ENCODE measurements at regions not wholly inside any gene's neighbourhood (a gene's known extent, or its start where the extent isn't known, plus 50 kb on each side); places are given as distances from the start of the nearest gene placed in this dataset.
A peak's percentile ranks its signal among the peaks of the same experiment; 100 is the strongest.

DNA sequence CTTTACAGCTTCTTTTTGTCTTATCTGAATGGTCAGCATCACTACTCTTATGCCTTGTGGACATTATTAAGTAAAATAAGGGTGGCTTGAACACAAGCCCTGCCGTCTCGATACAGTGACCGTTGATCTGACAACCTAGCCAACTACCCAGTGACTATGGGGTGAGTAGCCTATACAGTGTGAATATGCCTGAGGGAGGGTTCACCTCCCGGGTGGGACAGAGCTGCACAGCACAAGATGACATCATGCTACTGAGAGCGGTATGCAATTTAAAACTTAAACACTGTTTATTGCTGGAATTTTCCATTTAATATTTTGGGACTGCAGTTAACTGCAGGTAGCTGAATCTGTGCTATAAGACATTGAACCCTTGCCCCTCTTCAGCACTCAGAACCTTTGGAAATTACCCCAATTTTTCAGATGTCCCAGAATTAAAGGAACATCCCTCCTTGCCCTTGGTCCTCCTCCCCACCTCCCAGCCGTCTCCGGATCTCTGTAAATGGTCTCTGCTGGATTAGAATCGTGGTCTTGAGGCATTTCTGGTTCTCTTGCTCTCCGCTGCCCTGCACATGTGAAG, 618.5 kb downstream of the PTPRU start:
- DNase-seq (ENCODE audit: low spot score): no peak

DNA sequence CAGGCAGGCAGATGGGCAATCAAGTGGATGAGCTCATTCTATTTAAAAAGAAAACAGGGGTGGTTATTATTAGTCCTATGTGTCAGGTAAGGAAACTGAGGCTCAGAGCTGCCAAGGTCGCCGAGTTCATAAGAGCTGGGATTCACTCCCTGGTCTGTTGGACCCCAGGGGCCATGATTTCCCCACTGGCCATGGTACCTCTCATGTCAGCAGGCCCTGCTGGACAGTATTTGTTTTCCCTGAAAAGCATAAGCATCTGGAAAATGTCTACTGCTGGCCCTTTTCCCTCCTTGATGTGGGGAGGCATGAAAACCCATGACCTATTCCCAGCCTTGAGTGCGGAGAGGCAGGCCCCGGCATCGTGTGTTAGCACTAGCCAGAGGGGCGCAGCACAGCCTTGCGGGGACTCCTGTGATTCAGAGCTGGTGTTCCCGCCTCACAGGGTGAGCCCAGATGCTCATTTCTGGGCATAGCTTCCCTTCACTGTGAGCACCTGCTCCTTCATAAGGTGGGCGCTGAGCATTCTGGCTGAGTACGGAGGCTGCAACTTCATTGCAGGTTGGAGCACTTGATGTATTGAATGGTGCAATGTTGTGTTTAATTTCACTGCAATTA, 617.5 kb downstream of the PTPRU start:
- no peak for DNase-seq (ENCODE audit: low spot score)

DNA sequence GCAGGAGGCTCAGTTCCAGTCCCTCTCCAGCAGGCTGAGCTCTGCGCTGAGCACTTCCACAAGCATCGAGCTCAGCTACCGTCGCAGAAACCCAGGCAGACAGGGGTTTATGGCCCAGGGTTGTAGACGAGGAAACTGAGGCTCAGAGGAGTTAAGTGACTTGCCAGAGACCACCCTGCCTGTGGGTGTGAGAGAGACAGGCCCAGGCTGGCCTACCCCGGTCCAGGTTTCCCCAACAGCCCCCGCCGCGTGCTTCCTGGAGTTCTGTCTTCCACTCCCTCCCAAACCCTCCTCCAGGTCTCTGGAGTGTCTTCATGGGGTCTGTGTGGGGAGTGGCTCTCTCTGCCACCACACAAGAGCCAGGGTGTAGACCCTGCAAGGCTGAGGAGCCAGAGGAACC, 615.9 kb downstream of the PTPRU start:
- DNase-seq (ENCODE audit: low spot score): no peak

DNA sequence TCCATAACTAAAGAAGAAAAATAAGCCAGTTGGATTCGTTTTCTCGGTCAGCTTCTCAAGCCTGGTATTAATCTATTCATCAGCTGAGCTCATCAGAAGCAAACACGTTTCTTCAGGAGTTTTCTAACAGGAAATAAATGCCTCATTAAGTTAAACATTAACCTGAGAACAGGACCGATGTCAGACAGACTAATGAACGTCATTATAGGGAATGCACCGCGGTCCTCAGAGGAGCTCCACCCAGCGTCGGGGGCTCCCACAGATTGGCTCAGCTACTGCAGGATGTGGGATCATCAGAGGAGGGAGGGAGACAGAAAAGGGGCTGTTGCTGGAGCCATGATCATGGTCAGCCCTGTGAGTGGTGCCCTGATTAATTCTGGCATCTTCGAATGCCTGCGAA, 615.4 kb downstream of the PTPRU start:
- DNase-seq (ENCODE audit: low spot score): no peak

DNA sequence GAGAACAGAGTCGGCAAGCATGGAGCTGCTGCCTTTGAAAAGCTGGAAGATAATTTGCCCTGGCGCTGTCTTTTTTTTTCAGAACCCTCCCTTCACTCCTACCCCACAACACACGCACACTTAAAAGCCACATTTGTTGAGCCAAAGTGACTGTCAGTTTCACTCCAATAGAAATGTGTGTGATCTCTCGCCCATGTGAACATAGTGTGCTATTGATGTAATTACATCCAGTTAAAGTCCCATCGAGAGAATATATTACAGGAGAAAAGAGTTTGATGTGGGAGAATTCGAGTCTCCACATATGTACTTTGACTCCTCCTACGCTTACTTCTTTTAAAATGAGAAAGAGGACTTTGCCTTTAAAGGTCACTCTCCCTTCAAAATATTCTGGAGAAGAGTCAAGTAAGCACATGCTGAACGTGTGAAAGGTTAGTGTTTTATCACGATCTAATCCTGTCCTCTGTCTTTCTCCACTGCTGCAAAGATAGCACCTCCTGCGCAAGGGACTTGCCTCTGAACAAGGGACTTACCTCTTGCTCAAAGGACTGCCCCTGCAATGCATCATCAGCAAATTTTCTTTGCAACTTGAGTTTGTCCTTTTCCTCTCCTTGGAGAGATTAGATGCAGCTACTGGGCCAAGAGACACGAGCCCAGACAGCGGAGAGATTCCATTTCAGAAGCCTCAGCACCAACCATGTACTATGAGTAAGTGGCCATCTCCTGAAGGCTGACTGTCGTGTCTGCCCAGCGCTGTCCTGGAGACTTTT, 613.9 kb downstream of the PTPRU start:
- DNase-seq (ENCODE audit: low spot score): no peak

DNA sequence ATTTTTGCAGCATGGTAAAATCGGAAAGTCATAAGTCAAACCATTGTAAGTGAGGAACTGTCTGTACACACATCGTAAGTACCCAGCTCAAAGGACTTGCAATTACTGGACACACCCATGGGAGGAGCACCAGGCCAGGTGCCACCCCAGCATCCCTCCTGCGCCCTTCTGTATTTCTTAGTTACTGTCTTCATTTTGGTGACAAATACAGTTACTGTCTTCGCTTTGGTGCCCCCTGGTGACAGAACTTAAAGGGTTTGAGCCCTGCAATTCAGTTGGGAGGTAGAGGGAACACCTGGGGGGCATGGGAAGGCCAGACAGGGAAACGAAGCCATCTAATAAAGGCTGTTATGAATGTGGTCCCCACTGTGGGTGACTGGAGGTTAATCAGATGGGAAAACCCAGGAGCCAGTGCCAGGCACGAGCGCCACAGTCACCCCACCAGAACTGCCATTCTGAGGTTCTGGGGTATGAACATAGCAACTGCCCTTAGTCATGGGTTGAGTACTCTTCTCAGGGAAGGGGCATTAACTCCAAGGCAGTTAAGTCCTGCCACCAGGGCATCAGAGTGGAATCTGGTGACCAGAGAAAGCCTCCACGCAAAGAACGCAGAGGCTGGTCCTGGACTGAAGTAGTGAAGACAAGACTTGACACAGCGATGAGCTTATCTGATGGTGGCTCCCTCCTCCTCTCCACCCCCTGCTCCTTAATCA, 612.9 kb downstream of the PTPRU start:
- DNase-seq (ENCODE audit: low spot score): peak; percentile 15

DNA sequence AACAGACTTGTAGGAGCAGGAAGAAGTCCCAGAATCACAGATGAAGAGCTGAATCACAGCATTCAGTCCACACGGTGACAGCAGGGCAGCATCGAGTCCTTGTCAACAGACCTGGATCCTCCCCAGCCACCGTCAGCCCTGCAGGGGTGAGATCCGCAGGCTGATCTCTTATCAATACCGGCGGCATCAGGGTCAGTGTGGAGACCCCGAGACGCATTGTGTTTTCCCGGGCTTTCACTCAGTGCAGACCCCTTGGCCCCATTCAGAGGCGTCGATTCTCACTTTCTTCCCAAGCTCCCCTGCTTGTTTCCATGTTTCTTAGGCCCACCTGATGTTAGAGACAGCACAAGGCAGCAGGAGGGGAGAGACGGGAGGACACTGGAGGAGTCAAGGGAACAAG, 609.6 kb downstream of the PTPRU start:
- DNase-seq (ENCODE audit: low spot score): no peak

DNA sequence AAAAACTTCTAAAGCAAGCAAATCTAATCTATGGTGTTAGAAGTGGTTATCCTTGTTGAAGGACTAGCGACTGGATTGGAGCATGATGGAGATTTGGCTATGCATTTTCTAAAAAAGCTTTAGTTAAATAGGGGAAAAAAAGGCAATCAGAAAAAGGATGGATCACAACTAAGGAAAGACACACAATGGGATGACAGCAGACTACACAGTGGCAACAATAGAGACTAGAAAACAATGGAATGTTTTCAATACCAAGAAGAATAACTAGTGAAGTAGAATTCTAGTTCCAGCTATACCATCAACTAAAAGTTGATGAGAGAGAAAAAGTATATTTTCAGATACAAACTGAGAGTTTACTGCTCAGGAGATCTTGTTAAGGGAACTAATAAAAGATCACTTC, 605.8 kb downstream of the PTPRU start:
- no peak for DNase-seq (ENCODE audit: low spot score)

DNA sequence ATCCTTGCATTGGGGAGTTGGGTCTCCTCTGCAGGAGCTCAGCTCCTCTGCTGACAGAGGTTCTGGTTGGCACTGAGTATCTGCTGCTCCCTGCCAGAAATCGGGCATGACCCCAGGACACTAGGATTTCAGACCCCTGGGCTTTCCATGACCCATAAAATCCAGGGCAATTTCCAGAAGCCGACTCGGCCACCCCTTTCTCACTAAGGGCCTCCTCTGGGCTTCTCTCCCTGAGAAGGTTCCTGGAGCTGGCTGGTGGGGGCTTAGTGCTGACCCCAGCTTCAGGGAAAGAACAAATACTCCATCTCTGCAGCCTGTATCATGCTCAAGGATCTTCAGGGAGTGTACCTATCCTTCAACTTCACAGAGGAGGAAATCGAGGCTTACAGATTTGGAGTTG, 603.4 kb downstream of the PTPRU start:
- DNase-seq (ENCODE audit: low spot score): no peak

DNA sequence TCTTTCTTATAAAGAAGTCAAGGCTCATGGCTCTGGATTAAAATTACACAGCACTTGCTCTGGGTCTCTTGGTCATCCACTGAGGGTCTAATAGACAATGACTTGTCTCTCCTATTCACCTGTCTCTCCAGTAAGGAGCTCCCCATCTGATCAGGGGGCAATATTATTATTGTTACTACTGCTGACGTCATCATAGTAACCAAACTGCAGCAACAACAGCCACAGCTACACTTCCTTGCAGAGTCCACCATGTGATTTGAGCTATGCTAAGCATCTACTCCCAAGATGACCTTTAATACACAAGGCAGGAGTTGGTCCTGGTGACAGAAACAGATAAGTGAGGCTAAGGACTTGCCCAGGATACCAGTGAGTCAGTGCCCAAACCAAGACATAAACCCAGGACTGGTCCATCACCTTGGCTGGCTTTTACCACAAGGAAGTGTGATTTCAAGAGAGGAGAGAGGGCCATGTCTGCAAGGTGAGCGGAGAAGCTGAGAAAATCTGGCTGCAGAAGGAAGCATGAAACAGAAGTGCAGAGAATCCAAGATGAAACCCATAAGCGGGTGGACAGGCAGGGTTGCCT, 602.5 kb downstream of the PTPRU start:
- DNase-seq (ENCODE audit: low spot score): no peak

DNA sequence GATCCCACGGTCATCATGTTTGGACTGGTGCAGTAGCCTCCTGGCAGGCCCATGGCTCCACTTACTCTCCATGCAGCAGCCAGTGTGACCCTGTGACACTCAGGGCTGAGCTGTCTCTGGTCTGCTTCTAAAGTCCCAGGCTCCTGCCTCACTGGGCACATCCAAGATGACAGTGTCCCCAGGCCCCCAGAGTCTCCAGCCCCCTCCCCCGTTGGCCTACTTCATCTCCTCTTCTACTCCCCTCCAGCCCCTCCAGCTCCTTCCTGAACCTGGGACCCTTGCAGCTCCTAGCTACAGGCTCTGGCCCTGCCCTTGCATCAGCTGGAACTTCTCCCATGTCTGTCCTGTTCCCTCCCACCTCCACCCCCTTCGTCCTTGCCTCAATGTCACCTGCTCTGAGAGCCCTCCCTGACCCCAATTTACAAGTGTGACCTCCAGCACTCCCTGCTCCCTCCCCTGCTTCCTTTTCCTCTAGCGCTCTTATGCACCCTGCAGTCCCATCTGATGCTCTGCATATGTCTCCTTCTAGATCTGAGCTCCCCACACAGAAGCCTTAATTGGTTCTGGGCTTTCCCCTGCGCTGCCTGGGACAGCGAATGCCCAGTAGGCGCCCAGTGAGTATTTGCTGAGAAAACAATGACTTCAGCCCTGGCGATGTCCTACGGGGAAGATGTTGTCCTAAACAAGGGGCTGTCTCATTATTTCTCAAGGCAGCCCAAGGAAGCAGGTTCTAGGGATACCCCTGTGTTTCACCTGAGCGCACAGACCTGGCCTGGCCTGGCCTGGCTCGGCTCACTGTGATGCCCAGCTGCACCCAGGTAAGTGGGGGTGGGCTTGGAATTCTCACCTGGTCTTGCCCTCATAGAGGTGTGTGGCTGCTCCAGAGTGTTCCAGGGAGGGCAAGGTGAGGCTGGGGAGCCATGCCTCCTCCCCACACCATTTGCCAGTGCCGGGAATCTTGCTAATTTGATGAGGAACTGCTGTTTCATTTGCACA, 600.6 kb downstream of the PTPRU start:
- no peak for DNase-seq (ENCODE audit: low spot score)

DNA sequence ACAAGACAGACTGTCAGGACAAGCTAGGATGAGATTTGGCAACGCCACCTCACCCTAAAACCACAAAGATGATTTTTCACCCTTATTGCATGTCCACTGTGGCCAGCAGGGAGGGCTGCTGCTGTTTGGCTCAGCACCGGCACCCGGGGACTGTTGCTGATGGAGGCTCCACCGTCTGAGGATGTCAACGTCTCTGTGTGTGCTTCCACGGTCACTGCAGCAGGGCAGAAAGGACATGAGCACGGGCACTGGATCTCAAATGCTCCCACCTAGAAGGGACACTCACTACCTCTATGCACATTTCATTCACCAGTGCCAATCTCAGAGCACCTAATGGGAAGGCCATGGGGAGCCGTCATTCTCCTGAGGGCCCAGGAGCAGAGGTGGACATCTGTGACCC, 599.6 kb downstream of the PTPRU start:
- DNase-seq (ENCODE audit: low spot score): no peak

DNA sequence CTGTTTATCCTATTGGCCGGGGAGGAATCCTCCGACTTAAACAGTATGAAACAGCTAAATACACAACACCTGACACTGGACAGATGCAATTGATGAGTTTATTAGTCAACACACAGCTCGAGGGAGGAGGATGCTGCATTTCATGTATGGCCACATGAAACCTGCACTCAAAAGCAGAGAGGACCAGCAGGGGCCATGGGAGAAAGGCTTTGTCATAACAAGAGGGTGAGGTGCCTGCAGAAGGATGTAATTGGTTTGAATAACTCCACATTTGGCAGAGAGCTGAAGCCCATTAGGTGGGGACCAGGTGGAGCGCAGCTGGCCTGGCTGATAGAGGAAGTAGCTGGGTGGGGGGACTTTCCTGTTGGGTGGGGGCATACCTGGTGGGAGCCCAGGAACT, 599.1 kb downstream of the PTPRU start:
- DNase-seq (ENCODE audit: low spot score): no peak

DNA sequence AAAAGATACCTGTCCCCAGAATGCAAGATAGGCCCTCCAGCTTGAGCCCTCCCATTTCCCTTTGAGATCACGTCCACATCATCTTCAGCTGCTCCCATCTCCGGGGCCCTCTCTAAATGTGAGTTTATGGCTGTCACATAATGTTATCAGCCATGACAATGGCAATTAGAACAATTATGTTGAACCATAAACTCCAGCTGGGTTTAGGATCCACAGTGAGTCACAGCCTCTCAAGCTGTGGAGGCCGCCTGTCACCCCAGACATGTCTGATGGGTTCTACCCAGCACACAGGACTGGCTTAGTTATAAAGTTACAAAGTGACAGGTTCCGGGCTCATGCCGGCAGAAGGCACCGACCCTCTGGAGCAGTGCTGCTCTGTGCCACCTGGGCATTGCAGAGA, 597.3 kb downstream of the PTPRU start:
- DNase-seq (ENCODE audit: low spot score): no peak

DNA sequence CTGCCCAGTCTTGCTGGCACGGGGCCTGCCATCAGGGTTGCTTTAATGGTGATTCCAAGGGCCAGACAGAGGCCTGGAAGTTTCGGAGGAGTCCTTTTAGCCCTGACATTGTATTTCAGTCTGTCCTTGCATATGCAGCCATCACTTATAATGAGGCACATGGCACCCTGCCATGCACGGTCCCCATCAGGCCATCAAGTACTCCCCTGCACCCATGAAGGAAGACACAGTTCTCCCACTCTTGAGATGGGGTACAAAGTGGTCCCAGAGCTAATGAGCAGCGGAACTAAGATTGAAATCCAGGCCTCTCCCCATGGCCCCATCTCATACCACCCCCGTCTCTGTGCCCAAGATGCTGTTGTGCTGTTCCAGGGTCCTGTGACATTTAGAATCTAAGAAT, 596.6 kb downstream of the PTPRU start:
- no peak for DNase-seq (ENCODE audit: low spot score)

DNA sequence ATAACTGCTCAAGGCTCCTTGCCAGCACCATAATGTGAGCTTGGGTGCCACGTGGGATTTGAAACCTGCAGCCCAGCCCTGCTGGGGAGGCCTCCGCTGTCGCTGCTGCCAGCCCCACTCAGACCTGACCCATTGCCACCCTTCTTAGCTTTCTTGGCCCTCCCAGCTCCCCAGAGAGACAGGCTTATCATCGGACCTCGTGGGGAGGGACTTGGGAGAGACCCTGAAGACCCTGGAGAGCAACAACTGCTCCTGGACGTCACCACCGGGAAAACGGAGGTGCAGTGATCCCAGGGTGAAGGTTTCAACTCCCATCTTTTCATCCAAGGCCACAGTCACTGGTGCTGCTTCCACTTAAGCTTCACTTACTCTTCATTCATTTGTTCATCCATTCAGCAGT, 596.1 kb downstream of the PTPRU start:
- DNase-seq (ENCODE audit: low spot score): no peak

DNA sequence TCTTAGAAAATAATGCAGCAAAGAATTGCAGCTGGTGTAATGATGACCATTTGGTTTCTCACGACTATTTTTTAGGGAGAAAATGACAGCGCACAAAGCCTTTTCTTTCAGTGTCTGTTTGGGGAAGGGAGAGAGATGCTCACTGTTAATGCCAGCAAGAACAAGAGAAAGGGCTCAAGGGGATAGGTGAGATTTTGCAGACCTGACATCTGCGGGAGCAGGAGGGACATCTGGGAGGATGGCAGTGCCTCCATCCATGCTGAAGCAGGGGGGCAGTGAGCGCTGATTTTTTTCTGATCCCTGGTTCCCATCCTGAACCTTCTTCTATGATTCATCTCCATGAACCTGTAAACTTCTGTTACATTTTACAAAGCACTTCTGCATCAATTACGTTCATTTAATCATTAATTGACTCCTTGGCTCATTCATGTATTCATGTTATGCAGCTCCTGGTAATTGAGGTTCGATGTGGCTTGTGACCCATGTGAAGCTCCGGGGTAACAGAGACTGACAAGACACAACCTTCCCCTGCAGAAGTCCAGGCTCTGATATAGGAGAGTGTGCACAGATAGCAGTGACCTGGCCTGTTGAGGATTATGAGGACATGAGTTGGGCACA, 595.3 kb downstream of the PTPRU start:
- no peak for DNase-seq (ENCODE audit: low spot score)

DNA sequence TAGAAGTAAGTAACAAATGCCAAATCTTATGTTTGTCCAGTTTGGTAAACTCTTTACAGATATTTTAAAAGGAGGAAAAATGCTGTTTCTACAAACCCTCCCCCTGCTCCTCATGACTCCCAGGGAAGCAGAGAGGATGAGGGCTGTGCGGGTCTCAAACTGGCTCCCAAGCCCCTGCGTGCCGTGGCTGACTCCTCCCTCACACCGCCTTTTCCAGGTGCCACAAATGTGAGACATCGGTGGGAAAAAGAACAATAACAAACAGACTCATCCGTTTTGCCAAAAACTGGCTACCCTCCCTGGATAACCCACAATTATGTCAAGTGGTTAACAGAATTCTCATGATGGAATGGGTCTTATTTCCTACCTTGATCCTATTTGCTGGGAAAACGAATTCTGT, 594.6 kb downstream of the PTPRU start:
- no peak for DNase-seq (ENCODE audit: low spot score)

DNA sequence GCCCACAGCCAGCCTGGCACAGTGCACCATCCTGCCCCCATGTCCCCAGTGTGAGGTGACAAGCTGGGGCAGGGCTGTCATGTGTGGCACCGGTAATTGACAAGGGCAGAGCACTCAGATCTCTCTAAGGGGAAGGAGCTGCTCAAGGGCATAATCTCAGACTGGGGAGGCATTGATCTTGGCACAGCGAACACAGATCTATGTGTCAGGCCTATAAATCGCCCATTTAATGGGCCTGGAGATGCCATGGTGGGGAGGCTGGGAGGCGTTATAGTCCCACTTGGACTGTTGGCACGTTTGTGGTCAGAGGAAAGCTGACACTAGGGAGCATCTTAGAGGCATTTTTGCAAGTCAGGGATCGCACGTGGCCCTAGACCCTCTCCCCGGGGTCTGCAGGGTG, 594.1 kb downstream of the PTPRU start:
- no peak for DNase-seq (ENCODE audit: low spot score)

All from SK-N-DZ (cell line).